PC-9 (cell line): ENCODE measurements at regions not wholly inside any gene's neighbourhood (a gene's known extent, or its start where the extent isn't known, plus 50 kb on each side); places are given as distances from the start of the nearest gene placed in this dataset.

ENCODE experiments used
- CTCF ChIP-seq: fragments of 200-600 bp; sonication (generic); conservative IDR thresholded peaks from 2 replicates; pipeline ENCODE4 v1.6.1; 2017; ENCODE audit warnings: mixed run types, antibody characterized with exemption, mild to moderate bottlenecking, moderate library complexity
- EZH2 ChIP-seq: fragments of 200-600 bp; sonication (generic); IDR thresholded peaks from 2 replicates; pipeline ENCODE4 v1.8.0; 2017; ENCODE audit warnings: antibody characterized with exemption, low read depth

GRCh38 chr2:75799859-75800258 lies 89.1 kb upstream of the GCFC2 start:
- no peak for TF ChIP-seq EZH2
- no peak for TF ChIP-seq CTCF
